Prostate gland (tissue), 2 donors: ENCODE measurements at regions not wholly inside any gene's neighbourhood (a gene's known extent, or its start where the extent isn't known, plus 50 kb on each side); places are given as distances from the start of the nearest gene placed in this dataset.

Source experiments
- CTCF ChIP-seq, 4 experiments: fragments of 200-600 bp in 2 of 4; fragments of 450-650 bp in 2 of 4; sonication (generic) in 2 of 4; IDR thresholded peaks; 1 replicate in 3 of 4; 2 replicates in 1 of 4; pipeline ENCODE4 v1.5.1; 2016 to 2019; ENCODE audit warnings: antibody characterized with exemption in 4 of 4, mild to moderate bottlenecking in 2 of 4, moderate library complexity in 2 of 4
- POLR2A ChIP-seq: fragments of 450-650 bp; IDR thresholded peaks from one replicate; pipeline ENCODE4 v1.6.1; 2016; ENCODE audit warnings: antibody characterized with exemption, mild to moderate bottlenecking

GRCh38 chr11:11169715-11170351 lies 183.2 kb downstream of the CSNK2A3 start:
- TF ChIP-seq CTCF (IDR thresholded peaks at IDR 0.05): no peak
- TF ChIP-seq POLR2A: no peak
